Suprapubic skin (tissue), 4 donors: ENCODE measurements at regions not wholly inside any gene's neighbourhood (a gene's known extent, or its start where the extent isn't known, plus 50 kb on each side); places are given as distances from the start of the nearest gene placed in this dataset.

Experiments used
- POLR2A ChIP-seq, 2 donors: fragments of 450-650 bp; IDR thresholded peaks; one replicate each; pipeline ENCODE4 v1.6.1; 2017; ENCODE audit warnings: antibody characterized with exemption in 2 of 2, mild to moderate bottlenecking in 2 of 2, moderate library complexity in 2 of 2
- POLR2AphosphoS5 ChIP-seq, 3 donors: sonication (generic); formaldehyde crosslinking; IDR thresholded peaks; one replicate each; pipeline ENCODE4 v1.6.1; 2017; ENCODE audit warnings: antibody characterized with exemption in 3 of 3

DNA sequence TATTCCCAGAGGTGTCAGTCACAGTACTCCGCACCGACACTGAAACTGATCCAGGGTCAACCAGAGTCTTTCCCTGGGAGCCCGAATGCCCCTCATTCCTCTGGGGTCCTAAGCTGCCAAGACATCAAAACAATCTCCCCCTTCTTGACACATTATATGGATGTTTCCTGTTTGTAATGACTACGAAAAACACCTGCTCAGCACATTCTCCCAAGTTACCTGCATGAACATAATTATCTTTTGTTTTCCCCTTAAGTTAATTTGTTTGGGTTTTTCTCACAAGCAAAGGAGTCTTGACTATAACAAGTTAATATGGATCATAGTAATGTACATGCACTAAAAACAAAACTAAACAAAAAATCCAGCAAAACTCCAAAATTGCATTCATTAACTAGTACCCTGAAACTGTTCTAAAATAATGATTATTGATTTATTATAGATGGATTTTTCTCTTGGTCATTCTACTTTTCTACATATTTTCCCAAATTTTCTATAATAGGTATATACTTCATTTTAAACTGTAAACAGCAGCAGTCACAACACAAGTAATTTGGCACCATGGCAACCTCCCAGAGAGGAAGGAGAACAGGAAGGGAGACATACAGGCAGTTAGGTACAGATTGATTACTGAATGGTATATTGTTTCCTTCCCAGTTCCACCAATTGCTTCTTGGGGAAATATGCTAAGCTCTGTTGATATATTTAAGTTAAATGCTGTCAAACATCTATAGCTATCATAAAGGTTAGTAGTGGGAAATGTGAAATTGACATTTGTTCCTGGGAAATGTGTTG is 631.5 kb downstream of the METTL15 start:
- TF ChIP-seq POLR2A (IDR thresholded peaks at IDR 0.05), result no peak
- no peak for TF ChIP-seq POLR2AphosphoS5 (IDR thresholded peaks at IDR 0.05)
